MCF 10A (cell line): ENCODE measurements at regions not wholly inside any gene's neighbourhood (a gene's known extent, or its start where the extent isn't known, plus 50 kb on each side); places are given as distances from the start of the nearest gene placed in this dataset.

ENCODE experiments used
- BruUV-seq: library from RNA; stranded (reverse); fragments of 400-500 nt; replicated peaks from 2 replicates; lab custom pipeline; 2021; lab: Mats Ljungman, UMichigan
- CTCF ChIA-PET: fragments of 300-600 bp; sonication (Branson Sonifier 250); formaldehyde crosslinking; extraction: SDS; loops from one replicate; lab custom pipeline; 2021; ENCODE audit warnings: antibody characterized with exemption, inconsistent platforms; lab: Yijun Ruan, JAX
- POLR2A ChIA-PET: fragments of 300-600, 350-650 bp; sonication (Branson Sonifier 250); formaldehyde crosslinking; extraction: SDS; loops from one replicate; lab custom pipeline; 2020; ENCODE audit warnings: antibody characterized with exemption, inconsistent platforms; lab: Yijun Ruan, JAX
- DNase-seq: peaks from one replicate; pipeline ENCODE4 v3.0.0-alpha.2; 2018; ENCODE audit not compliant: unreplicated experiment
- H3K27ac Mint-ChIP-seq: one replicate; pipeline ENCODE4 v1.8.0; 2022; ENCODE audit warnings: mild to moderate bottlenecking, low read depth, mixed read lengths; ENCODE audit not compliant: unreplicated experiment
- H3K27me3 Mint-ChIP-seq: one replicate; pipeline ENCODE4 v1.8.0; 2022; ENCODE audit warnings: mixed read lengths; ENCODE audit not compliant: insufficient read depth, unreplicated experiment
- H3K36me3 Mint-ChIP-seq: one replicate; pipeline ENCODE4 v1.8.0; 2022; ENCODE audit warnings: mild to moderate bottlenecking, moderate library complexity, mixed read lengths; ENCODE audit not compliant: insufficient read depth, unreplicated experiment
- H3K4me1 Mint-ChIP-seq: one replicate; pipeline ENCODE4 v1.8.0; 2022; ENCODE audit warnings: mixed read lengths; ENCODE audit not compliant: insufficient read depth, unreplicated experiment
- H3K4me3 Mint-ChIP-seq: one replicate; pipeline ENCODE4 v1.8.0; 2022; ENCODE audit warnings: mild to moderate bottlenecking, moderate library complexity, mixed read lengths; ENCODE audit not compliant: unreplicated experiment
- H3K9me3 Mint-ChIP-seq: one replicate; pipeline ENCODE4 v1.8.0; 2022; ENCODE audit warnings: mixed read lengths; ENCODE audit not compliant: unreplicated experiment
- CTCF ChIP-seq: fragments of 200-600 bp; IDR thresholded peaks from one replicate; pipeline ENCODE4 v1.8.0; 2022; ENCODE audit warnings: antibody characterized with exemption, mild to moderate bottlenecking; ENCODE audit not compliant: unreplicated experiment
- intact Hi-C: fragments of 100-400 bp; cut with micrococcal nuclease; formaldehyde crosslinking; loops from 2 replicates; pipeline ENCODE4 v1.14.1; 2022

GRCh38 chr2:128834880-128835252 lies 516.2 kb upstream of the HS6ST1 start:
- no peaks in the 10 kb centered on the region for H3K27me3 Mint-ChIP-seq
- no peak overlapping the region for H3K4me3 Mint-ChIP-seq
- no peaks in the 10 kb centered on the region for H3K4me1 Mint-ChIP-seq
- POLR2A ChIA-PET, result no interaction called here
- intact Hi-C loops, result no loop called here
- CTCF ChIA-PET, result interaction anchor here (0.6 to 0.8 kb wide), 2 partner anchors 99 to 145 kb away, joined by 3 read pairs; no protein-coding TSS in a partner anchor
- no peak overlapping the region for H3K27ac Mint-ChIP-seq
- no peaks in the 10 kb centered on the region for H3K36me3 Mint-ChIP-seq
- TF ChIP-seq CTCF, result no peak
- no peaks in the 10 kb centered on the region for H3K9me3 Mint-ChIP-seq
- DNase-seq, result no peak
- no TSS peak for BruUV-seq

- H3K9me3 Mint-ChIP-seq, result no peaks in the 10 kb centered on the region
- CTCF ChIA-PET, result interaction anchor here (0.6 to 0.8 kb wide), 2 partner anchors 99 to 751 kb away, joined by 3 read pairs; no protein-coding TSS in a partner anchor
- H3K4me1 Mint-ChIP-seq, result no peaks in the 10 kb centered on the region
- TF ChIP-seq CTCF, result no peak
- intact Hi-C loops, result no loop called here
- no TSS peak for BruUV-seq
- H3K27ac Mint-ChIP-seq, result no peak overlapping the region
- POLR2A ChIA-PET, result no interaction called here
- no peaks in the 10 kb centered on the region for H3K36me3 Mint-ChIP-seq
- no peaks in the 10 kb centered on the region for H3K27me3 Mint-ChIP-seq
- no peak for DNase-seq
- no peak overlapping the region for H3K4me3 Mint-ChIP-seq
Observed at GRCh38 chr2:128835342-128835855, 516.7 kb upstream of the HS6ST1 start.

GRCh38 chr2:128835974-128836373 lies 517.3 kb upstream of the HS6ST1 start:
- intact Hi-C loops, result no loop called here
- TF ChIP-seq CTCF, result no peak
- Mint-ChIP-seq H3K9me3 (no peaks in the 10 kb centered on the region), H3K4me3 (no peak overlapping the region), H3K36me3 (no peaks in the 10 kb centered on the region), H3K4me1 (no peaks in the 10 kb centered on the region), H3K27ac (no peak overlapping the region), H3K27me3 (no peaks in the 10 kb centered on the region)
- ChIA-PET CTCF (interaction anchor here (0.6 kb wide), 1 partner anchor 752 kb away, joined by 3 read pairs; no protein-coding TSS in a partner anchor), POLR2A (no interaction called here)
- BruUV-seq, result no TSS peak
- DNase-seq, result no peak

DNA sequence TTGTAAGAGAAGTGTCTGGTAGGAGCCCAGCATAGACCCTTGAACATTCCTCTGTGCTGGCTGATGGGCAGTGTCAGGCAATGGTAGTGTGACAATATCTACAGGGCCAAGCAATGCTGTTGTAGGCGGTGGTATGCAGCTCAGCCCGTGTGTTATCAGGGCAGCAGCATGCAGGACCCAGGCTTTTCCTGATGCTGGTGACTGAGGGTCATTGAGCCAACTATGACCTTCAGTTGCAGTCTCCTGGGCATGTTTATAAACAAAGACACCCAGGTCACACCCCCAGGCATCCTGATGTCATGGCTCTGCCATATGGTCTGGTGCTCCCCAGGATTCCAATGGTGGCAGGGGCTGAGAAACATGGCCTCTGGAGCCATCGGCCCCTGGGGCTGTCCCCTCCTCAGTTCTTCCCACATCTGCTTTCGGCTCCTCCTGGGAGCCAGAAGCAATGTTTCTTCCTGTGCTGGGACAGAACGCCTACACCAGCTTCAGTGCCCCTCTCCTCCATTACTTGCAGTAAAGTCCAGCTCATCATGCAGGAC lies 518.0 kb upstream of the HS6ST1 start:
- Mint-ChIP-seq H3K4me1 (no peaks in the 10 kb centered on the region), H3K27ac (no peak overlapping the region), H3K9me3 (no peaks in the 10 kb centered on the region), H3K27me3 (no peaks in the 10 kb centered on the region), H3K36me3 (no peaks in the 10 kb centered on the region), H3K4me3 (no peak overlapping the region)
- POLR2A ChIA-PET, result no interaction called here
- no peak for TF ChIP-seq CTCF
- CTCF ChIA-PET, result no interaction called here
- intact Hi-C loops, result no loop called here
- DNase-seq, result no peak
- BruUV-seq, result no TSS peak
